ENCODE measurements at regions not wholly inside any gene's neighbourhood (a gene's known extent, or its start where the extent isn't known, plus 50 kb on each side); places are given as distances from the start of the nearest gene placed in this dataset.

DNA sequence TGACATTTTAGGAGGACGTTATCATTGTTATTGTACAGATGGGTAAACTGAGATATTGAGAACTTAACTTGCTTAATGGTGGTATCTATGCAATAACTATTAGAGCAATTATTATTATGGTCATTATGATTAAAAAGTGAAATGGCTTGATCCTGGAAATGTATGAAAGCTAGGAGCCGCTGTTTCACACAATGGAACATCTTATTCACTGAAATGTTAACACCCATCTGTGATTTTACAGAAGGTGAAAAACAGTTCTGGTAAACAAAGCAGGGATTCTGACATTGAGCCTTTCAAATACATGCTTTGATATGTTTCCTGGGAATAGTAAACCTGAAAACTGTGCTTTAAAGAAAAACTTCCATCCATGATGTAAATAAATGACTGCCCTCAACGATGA is 261.4 kb downstream of the BTG1 start:
- H2AFZ ChIP-seq: no peak overlapping the region
- H3K4me1 ChIP-seq (replicated peaks; ENCODE audit: insufficient read depth): peaks cover 29% of the 10 kb centered on the region
- no peaks in the 10 kb centered on the region for H3K27me3 ChIP-seq (ENCODE audit: insufficient read depth, low read depth)
- ChIA-PET CTCF (no interaction called here), POLR2A (ENCODE audit: unreplicated experiment) (no interaction called here)
- no peaks in the 10 kb centered on the region for H3K79me2 ChIP-seq (ENCODE audit: low read depth)
- no peak overlapping the region for H3K27ac ChIP-seq
- peaks cover 11% of the 10 kb centered on the region; the same call in 1 of the 2 replicates for H3F3A ChIP-seq (ENCODE audit: insufficient read depth, low read depth)
- no peaks in the 10 kb centered on the region for H3K9me2 ChIP-seq (ENCODE audit: insufficient read depth)
- intact Hi-C loops (cut with micrococcal nuclease; ENCODE audit: unreplicated experiment): loop anchor here (2.0 kb wide), 1 partner anchor 261 kb away; the partner anchor contains the start of gene BTG1
- no peaks in the 10 kb centered on the region for H4K20me1 ChIP-seq (ENCODE audit: insufficient read depth)
- no peaks in the 10 kb centered on the region for H3K9me3 ChIP-seq (ENCODE audit: insufficient read depth, low read depth)
- H3K36me3 ChIP-seq (ENCODE audit: low read depth): no peaks in the 10 kb centered on the region
- H3K4me2 ChIP-seq: no peak overlapping the region
- no peak for TF ChIP-seq EZH2 (IDR thresholded peaks at IDR 0.05; ENCODE audit: low read depth)
- TF ChIP-seq, protein P1, sequence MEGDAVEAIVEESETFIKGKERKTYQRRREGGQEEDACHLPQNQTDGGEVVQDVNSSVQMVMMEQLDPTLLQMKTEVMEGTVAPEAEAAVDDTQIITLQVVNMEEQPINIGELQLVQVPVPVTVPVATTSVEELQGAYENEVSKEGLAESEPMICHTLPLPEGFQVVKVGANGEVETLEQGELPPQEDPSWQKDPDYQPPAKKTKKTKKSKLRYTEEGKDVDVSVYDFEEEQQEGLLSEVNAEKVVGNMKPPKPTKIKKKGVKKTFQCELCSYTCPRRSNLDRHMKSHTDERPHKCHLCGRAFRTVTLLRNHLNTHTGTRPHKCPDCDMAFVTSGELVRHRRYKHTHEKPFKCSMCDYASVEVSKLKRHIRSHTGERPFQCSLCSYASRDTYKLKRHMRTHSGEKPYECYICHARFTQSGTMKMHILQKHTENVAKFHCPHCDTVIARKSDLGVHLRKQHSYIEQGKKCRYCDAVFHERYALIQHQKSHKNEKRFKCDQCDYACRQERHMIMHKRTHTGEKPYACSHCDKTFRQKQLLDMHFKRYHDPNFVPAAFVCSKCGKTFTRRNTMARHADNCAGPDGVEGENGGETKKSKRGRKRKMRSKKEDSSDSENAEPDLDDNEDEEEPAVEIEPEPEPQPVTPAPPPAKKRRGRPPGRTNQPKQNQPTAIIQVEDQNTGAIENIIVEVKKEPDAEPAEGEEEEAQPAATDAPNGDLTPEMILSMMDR (conservative IDR thresholded peaks at IDR 0.05): no peak
- BruUV-seq (replicated peaks): no TSS peak
- no peak overlapping the region for H3K4me3 ChIP-seq
- no peak for DNase-seq

DNA sequence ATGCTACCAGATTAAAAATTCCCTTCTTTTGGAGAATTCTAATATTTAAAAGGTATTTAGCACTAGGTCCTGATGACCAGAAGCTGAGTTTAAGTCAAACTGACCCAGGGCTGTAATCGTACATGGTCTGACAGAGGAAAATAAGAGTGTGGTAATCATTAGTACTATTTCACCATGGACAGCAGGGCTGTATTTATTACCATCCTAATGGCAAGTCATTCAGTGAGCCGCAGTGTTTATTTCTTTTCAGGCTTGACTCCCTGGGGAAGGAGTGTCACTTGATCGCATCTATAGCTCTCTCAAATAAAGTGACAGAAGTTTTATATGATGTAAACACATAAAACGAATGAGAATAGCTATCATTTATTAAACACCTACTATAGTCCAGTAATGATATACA is 261.8 kb downstream of the BTG1 start:
- no peak for DNase-seq
- no peaks in the 10 kb centered on the region for H3K9me2 ChIP-seq (ENCODE audit: insufficient read depth)
- no peak overlapping the region for H3K27ac ChIP-seq
- H3K9me3 ChIP-seq (ENCODE audit: insufficient read depth, low read depth): no peaks in the 10 kb centered on the region
- no peak overlapping the region for H3K4me3 ChIP-seq
- ChIA-PET CTCF (no interaction called here), POLR2A (ENCODE audit: unreplicated experiment) (no interaction called here)
- intact Hi-C loops (cut with micrococcal nuclease; ENCODE audit: unreplicated experiment): loop anchor here (2.0 kb wide), 1 partner anchor 261 kb away; the partner anchor contains the start of gene BTG1
- peaks cover 29% of the 10 kb centered on the region for H3K4me1 ChIP-seq (replicated peaks; ENCODE audit: insufficient read depth)
- H3K36me3 ChIP-seq (ENCODE audit: low read depth): no peaks in the 10 kb centered on the region
- H3F3A ChIP-seq (ENCODE audit: insufficient read depth, low read depth): peaks cover 11% of the 10 kb centered on the region; the same call in 1 of the 2 replicates
- no peak for TF ChIP-seq EZH2 (IDR thresholded peaks at IDR 0.05; ENCODE audit: low read depth)
- TF ChIP-seq, protein P1 (conservative IDR thresholded peaks at IDR 0.05): no peak
- no peak overlapping the region for H2AFZ ChIP-seq
- H3K27me3 ChIP-seq (ENCODE audit: insufficient read depth, low read depth): no peaks in the 10 kb centered on the region
- BruUV-seq (replicated peaks): no TSS peak
- H3K4me2 ChIP-seq: no peak overlapping the region
- H3K79me2 ChIP-seq (ENCODE audit: low read depth): no peaks in the 10 kb centered on the region
- no peaks in the 10 kb centered on the region for H4K20me1 ChIP-seq (ENCODE audit: insufficient read depth)

DNA sequence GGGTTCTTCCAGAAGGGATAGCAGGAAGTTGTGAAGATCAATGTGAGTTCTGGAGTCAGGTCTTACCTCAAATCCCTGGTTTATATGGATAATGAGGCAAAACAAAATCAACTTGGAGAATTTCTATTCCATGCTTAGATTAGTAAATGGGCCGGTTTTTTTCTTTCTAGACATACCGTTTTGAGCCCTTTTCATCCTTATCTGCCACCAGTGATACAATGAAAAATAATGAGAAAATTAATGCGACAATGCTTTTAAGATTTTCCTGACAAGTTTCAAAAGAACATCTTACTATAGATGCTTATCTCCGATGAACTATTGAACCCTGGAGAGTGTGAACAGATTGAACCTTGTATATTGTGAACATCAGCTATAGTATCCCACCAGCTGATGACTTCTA is 262.7 kb downstream of the BTG1 start:
- Histone ChIP-seq H3K36me3 (ENCODE audit: low read depth) (no peaks in the 10 kb centered on the region), H3F3A (ENCODE audit: insufficient read depth, low read depth) (peaks cover 11% of the 10 kb centered on the region; the same call in 1 of the 2 replicates), H3K4me3 (no peak overlapping the region), H4K20me1 (ENCODE audit: insufficient read depth) (no peaks in the 10 kb centered on the region), H2AFZ (no peak overlapping the region), H3K27me3 (ENCODE audit: insufficient read depth, low read depth) (no peaks in the 10 kb centered on the region), H3K4me1 (replicated peaks; ENCODE audit: insufficient read depth) (peaks cover 29% of the 10 kb centered on the region), H3K9me2 (ENCODE audit: insufficient read depth) (no peaks in the 10 kb centered on the region), H3K4me2 (no peak overlapping the region), H3K79me2 (ENCODE audit: low read depth) (no peaks in the 10 kb centered on the region), H3K27ac (no peak overlapping the region), H3K9me3 (ENCODE audit: insufficient read depth, low read depth) (no peaks in the 10 kb centered on the region)
- no TSS peak for BruUV-seq (replicated peaks)
- intact Hi-C loops (cut with micrococcal nuclease; ENCODE audit: unreplicated experiment): no loop called here
- POLR2A ChIA-PET (ENCODE audit: unreplicated experiment): no interaction called here
- TF ChIP-seq EZH2 (IDR thresholded peaks at IDR 0.05; ENCODE audit: low read depth): no peak
- TF ChIP-seq, protein P1 (conservative IDR thresholded peaks at IDR 0.05): no peak
- DNase-seq: no peak
- CTCF ChIA-PET: no interaction called here

Data from PC-9 (cell line).